GM12801 (cell line): ENCODE measurements at regions not wholly inside any gene's neighbourhood (a gene's known extent, or its start where the extent isn't known, plus 50 kb on each side); places are given as distances from the start of the nearest gene placed in this dataset.

Experiments
- TF ChIP-seq, protein P1 (sequence below): IDR thresholded peaks from one replicate; pipeline ENCODE4 v1.5.1; 2011; ENCODE audit warnings: control low read depth; ENCODE audit not compliant: insufficient read length; ENCODE audit errors: extremely low read depth

DNA sequence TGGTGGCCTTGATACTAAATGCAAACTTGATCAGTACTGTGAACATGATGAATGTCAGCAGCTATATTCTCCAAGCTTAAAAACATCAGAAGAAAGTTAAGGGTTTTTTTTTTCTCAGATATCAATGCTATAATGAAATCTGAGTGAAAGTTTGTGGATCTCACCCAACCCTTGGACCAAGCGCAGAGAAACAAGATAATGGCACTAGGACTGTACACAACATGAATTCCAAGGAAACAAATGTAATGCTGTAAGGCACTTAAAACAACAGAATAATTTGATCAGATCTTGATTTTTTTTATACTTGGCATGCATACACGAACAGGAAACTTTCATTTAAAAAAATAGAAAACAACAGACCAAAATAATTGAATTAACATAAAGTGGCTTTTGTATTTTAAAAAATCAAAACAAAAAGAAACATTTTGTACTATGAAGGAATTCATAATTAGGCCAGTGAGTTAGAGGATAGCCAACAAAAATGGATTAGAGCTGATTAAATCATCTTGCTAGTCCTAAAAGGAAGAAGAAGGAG is 1154.0 kb upstream of the EYS start:
- TF ChIP-seq, protein P1, sequence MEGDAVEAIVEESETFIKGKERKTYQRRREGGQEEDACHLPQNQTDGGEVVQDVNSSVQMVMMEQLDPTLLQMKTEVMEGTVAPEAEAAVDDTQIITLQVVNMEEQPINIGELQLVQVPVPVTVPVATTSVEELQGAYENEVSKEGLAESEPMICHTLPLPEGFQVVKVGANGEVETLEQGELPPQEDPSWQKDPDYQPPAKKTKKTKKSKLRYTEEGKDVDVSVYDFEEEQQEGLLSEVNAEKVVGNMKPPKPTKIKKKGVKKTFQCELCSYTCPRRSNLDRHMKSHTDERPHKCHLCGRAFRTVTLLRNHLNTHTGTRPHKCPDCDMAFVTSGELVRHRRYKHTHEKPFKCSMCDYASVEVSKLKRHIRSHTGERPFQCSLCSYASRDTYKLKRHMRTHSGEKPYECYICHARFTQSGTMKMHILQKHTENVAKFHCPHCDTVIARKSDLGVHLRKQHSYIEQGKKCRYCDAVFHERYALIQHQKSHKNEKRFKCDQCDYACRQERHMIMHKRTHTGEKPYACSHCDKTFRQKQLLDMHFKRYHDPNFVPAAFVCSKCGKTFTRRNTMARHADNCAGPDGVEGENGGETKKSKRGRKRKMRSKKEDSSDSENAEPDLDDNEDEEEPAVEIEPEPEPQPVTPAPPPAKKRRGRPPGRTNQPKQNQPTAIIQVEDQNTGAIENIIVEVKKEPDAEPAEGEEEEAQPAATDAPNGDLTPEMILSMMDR: no peak

DNA sequence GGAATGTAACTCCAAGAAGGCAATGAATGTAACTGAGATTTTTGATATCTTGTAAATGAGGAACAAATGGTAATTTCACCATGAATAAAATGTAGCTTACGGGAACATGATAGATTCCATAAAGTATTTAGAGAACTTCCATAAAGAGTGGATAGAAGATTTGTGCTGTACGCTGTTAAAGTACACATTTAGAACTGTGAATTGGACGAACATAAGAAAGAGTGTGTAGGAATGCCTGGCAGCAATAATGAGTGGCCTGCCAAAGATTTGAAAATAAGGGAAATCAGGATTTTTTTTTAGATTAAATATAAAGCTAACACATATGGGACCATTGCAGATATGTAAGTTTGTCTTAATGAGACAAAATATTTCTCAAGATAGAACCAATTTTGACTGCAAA is 1153.3 kb upstream of the EYS start:
- TF ChIP-seq, protein P1: no peak

DNA sequence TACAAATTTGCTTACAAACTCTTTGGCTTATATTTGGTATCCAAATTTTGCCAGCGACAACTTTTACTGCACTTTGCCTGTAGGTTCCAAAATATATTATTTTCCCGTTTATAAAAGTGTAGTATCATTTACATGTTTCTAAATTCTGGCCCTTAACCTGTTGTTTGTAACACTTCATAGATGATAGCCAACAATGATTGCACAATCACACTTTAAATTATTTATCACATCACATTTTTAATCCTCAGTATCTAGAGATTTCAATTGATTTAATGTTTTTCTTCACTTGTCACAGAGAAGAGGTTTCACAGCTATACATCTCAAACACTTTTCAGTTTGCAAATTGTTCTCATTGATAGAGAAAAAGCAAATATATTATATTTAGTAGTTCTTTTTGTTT is 1151.2 kb upstream of the EYS start:
- TF ChIP-seq, protein P1: no peak

DNA sequence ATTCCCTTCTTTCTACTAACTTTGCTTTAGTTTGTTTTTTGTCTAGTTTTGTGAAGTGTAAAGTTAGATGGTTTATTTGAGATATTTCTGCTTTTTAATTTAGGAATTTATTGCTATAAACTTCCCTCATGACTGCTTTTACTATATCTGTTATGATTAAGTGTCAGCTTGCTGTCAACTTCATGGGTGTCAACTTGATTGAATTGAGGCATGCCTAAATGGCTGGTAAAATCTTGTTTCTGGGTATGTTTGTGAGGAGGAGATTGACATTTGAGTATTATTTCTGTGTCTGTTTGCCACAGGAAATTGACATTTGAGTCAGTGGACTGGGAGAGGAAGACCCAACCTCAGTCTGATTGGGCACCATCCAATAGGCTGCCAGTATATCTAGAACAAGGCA is 1147.0 kb upstream of the EYS start:
- TF ChIP-seq, protein P1: no peak

DNA sequence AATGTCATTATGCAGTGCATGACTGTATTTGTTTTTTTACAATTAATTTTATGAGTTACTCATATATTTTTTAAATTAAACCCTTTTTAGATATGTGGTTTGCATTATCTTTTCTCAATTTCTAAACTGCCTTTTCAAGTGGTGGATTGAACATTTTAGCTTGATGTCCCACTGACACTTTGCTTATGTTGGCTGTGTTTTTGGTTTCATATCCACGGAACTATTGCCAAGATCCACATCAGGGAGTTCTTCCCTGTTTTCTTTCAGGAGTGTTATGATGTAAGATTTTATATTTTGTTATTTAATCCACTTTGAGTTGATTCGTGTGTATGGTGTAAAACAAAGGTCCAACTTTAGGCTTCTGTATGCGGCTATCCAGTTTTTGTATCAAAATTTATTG is 1144.9 kb upstream of the EYS start:
- TF ChIP-seq, protein P1: no peak

- TF ChIP-seq, protein P1: no peak
These were observed 1142.8 kb upstream of the EYS start for GRCh38 chr6:66849843-66850242.

- TF ChIP-seq, protein P1: no peak
These were observed 1141.4 kb upstream of the EYS start for GRCh38 chr6:66848244-66848953.
